OCI-LY1 (cell line): ENCODE measurements at regions not wholly inside any gene's neighbourhood (a gene's known extent, or its start where the extent isn't known, plus 50 kb on each side); places are given as distances from the start of the nearest gene placed in this dataset.

Experiments
- H2AFZ ChIP-seq: fragments of 200-600 bp; sonication (generic), shearing (Covaris generic); 2 replicates; pipeline ENCODE4 v1.6.0; 2014; ENCODE audit warnings: antibody characterized with exemption, mild to moderate bottlenecking, low read length
- H3F3A ChIP-seq: fragments of 200-600 bp; sonication (generic), shearing (Covaris generic); 2 replicates; pipeline ENCODE4 v1.6.0; 2014; ENCODE audit warnings: mild to moderate bottlenecking, antibody characterized with exemption, low read length, moderate library complexity; ENCODE audit not compliant: insufficient read depth
- H3K27ac ChIP-seq: fragments of 200-600 bp; sonication (generic); 2 replicates; pipeline ENCODE4 v1.5.1; 2014; ENCODE audit warnings: low read length, mixed run types, mild to moderate bottlenecking, low read depth; ENCODE audit not compliant: poor library complexity, severe bottlenecking
- H3K27me3 ChIP-seq: fragments of 200-600 bp; sonication (generic); 2 replicates; pipeline ENCODE4 v1.6.0; 2014; ENCODE audit warnings: antibody characterized with exemption, mild to moderate bottlenecking, low read length, moderate library complexity; ENCODE audit not compliant: insufficient read depth
- H3K36me3 ChIP-seq: fragments of 200-600 bp; sonication (generic); 2 replicates; pipeline ENCODE4 v1.6.1; 2014; ENCODE audit warnings: mild to moderate bottlenecking, antibody characterized with exemption, low read length, moderate library complexity, mixed read lengths; ENCODE audit not compliant: insufficient read depth
- H3K4me1 ChIP-seq: fragments of 200-600 bp; sonication (generic); 2 replicates; pipeline ENCODE4 v1.5.1; 2014; ENCODE audit warnings: mild to moderate bottlenecking, low read length, moderate library complexity; ENCODE audit not compliant: insufficient read depth, severe bottlenecking
- H3K4me2 ChIP-seq: fragments of 200-600 bp; sonication (generic), shearing (Covaris generic); 2 replicates; pipeline ENCODE4 v1.6.1; 2014; ENCODE audit warnings: low read length
- H3K4me3 ChIP-seq: fragments of 200-600 bp; sonication (generic); 2 replicates; pipeline ENCODE4 v1.5.1; 2014; ENCODE audit warnings: low read length, low read depth, mild to moderate bottlenecking, mixed read lengths; ENCODE audit not compliant: poor library complexity, severe bottlenecking
- H3K79me2 ChIP-seq: fragments of 200-600 bp; shearing (Covaris generic); 2 replicates; pipeline ENCODE4 v1.6.1; 2016; ENCODE audit warnings: mixed run types, low read length, mixed read lengths; ENCODE audit not compliant: insufficient read depth
- H3K9ac ChIP-seq: fragments of 200-600 bp; sonication (generic), shearing (Covaris generic); 2 replicates; pipeline ENCODE4 v1.6.1; 2014; ENCODE audit warnings: mild to moderate bottlenecking, low read length, mixed read lengths
- H3K9me2 ChIP-seq: fragments of 200-600 bp; sonication (generic), shearing (Covaris generic); 2 replicates; pipeline ENCODE4 v1.6.1; 2014; ENCODE audit warnings: low read depth, mild to moderate bottlenecking, low read length, mixed read lengths
- H3K9me3 ChIP-seq: fragments of 200-600 bp; shearing (Covaris generic); 2 replicates; pipeline ENCODE4 v1.6.1; 2014; ENCODE audit warnings: low read length, mixed read lengths
- H4K20me1 ChIP-seq: fragments of 200-600 bp; sonication (generic), shearing (Covaris generic); 2 replicates; pipeline ENCODE4 v1.6.0; 2016; ENCODE audit warnings: mild to moderate bottlenecking, low read length; ENCODE audit not compliant: insufficient read depth
- CTCF ChIP-seq: fragments of 200-600 bp; sonication (generic), shearing (Covaris generic); IDR thresholded peaks from 2 replicates; pipeline ENCODE4 v1.5.1; 2017; ENCODE audit warnings: mild to moderate bottlenecking, antibody characterized with exemption, low read length, moderate library complexity, mixed read lengths
- EZH2 ChIP-seq: fragments of 200-600 bp; sonication (generic), shearing (Covaris generic); IDR thresholded peaks from 2 replicates; pipeline ENCODE4 v1.8.0; 2017; ENCODE audit warnings: borderline replicate concordance, mixed run types, mild to moderate bottlenecking, antibody characterized with exemption, low read length, moderate library complexity, mixed read lengths

DNA sequence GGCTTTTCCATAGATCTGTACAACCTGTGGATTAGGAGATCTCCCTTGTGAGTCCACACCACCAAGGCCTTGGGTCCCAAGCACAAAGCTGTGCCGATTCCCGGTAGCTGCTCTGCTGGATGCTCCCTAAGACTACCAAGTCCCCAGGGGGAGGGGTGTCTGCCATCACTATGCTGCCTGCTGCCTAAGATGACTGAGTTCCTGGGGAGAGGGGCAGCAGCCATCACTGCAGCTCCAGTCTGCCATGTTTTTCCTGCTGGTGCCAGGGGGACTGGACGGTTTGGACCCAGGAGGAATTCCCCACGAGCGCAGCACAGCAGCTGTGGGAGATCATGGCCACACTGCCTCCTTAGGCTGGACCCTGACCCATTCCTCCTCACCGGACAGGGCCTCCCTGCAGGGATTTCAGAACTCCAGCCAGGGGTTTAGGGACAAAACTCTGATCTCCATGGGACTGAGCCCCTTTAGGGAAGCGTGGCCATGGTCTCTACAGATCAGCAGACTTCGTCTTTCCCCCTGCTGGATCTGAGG lies 1049.8 kb downstream of the SORCS1 start:
- H3K36me3 ChIP-seq = no peaks in the 10 kb centered on the region
- no peak overlapping the region for H3K4me2 ChIP-seq
- no peak overlapping the region for H3K27ac ChIP-seq
- H3K4me3 ChIP-seq = no peak overlapping the region
- no peaks in the 10 kb centered on the region for H3K9me3 ChIP-seq
- H3F3A ChIP-seq = no peaks in the 10 kb centered on the region
- H4K20me1 ChIP-seq = no peaks in the 10 kb centered on the region
- no peaks in the 10 kb centered on the region for H3K9me2 ChIP-seq
- TF ChIP-seq CTCF = no peak
- no peak for TF ChIP-seq EZH2
- no peak overlapping the region for H3K9ac ChIP-seq
- H3K4me1 ChIP-seq = no peaks in the 10 kb centered on the region
- no peaks in the 10 kb centered on the region for H3K27me3 ChIP-seq
- no peaks in the 10 kb centered on the region for H3K79me2 ChIP-seq
- no peak overlapping the region for H2AFZ ChIP-seq

DNA sequence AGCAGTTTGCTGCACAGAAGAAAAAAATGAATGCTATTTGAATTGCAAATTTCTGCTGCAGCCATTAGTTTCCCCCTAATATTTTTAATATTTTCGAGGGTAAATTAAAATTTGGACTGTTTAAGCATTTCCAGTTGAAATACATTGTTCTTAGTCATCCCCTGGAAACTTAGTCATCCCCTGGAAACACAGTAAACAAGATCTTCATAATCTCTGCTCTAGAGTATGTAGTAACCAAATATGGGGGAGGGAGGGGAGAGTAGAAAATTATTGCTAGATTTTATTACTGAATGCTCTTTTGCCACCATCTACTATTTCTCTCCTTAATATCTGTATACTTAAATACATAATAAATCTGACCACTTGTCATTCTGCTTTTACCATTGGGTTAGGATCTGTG lies 1053.3 kb downstream of the SORCS1 start:
- H3K27ac ChIP-seq = no peak overlapping the region
- H3K9ac ChIP-seq = no peak overlapping the region
- H4K20me1 ChIP-seq = no peaks in the 10 kb centered on the region
- H3K4me1 ChIP-seq = no peaks in the 10 kb centered on the region
- H3K79me2 ChIP-seq = no peaks in the 10 kb centered on the region
- H3F3A ChIP-seq = no peaks in the 10 kb centered on the region
- H3K4me2 ChIP-seq = no peak overlapping the region
- H2AFZ ChIP-seq = no peak overlapping the region
- H3K9me3 ChIP-seq = no peaks in the 10 kb centered on the region
- TF ChIP-seq EZH2 = no peak
- no peak for TF ChIP-seq CTCF
- H3K4me3 ChIP-seq = no peak overlapping the region
- H3K36me3 ChIP-seq = no peaks in the 10 kb centered on the region
- no peaks in the 10 kb centered on the region for H3K9me2 ChIP-seq
- H3K27me3 ChIP-seq = no peaks in the 10 kb centered on the region

DNA sequence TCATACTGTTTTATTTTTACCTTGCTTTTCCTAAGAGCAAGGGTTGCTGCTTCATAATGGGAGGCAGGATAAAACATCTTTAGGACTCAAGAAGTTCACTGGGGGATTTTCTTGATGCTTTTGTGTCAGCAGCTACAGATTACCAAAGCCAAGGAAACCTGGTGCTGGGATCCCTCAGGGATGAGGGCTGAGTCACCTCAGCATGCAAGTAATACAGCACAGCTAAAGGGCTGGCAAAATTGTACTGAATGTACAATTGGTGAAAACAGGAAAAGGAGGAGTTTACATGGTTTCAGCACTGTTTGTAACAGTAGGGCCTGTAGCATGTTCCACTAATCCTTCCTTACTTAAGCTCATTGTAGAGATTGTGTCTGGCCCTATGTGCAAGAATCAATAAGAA lies 1056.8 kb downstream of the SORCS1 start:
- Histone ChIP-seq H3K27ac (no peak overlapping the region), H2AFZ (no peak overlapping the region), H3K27me3 (no peaks in the 10 kb centered on the region), H3K9me2 (no peaks in the 10 kb centered on the region), H3K36me3 (no peaks in the 10 kb centered on the region), H3K4me3 (no peak overlapping the region), H3K9ac (no peak overlapping the region), H3K4me2 (no peak overlapping the region), H3K4me1 (no peaks in the 10 kb centered on the region), H3K9me3 (no peaks in the 10 kb centered on the region), H3K79me2 (no peaks in the 10 kb centered on the region), H3F3A (no peaks in the 10 kb centered on the region), H4K20me1 (no peaks in the 10 kb centered on the region)
- TF ChIP-seq CTCF = no peak
- no peak for TF ChIP-seq EZH2
